HEK293 (cell line): ENCODE measurements at regions not wholly inside any gene's neighbourhood (a gene's known extent, or its start where the extent isn't known, plus 50 kb on each side); places are given as distances from the start of the nearest gene placed in this dataset.

ENCODE experiments used
- CTCF ChIA-PET: fragments of 350-600 bp; formaldehyde crosslinking; extraction: SDS; loops from one replicate; lab custom pipeline; 2021; ENCODE audit warnings: antibody characterized with exemption; lab: Yijun Ruan, JAX
- POLR2A ChIA-PET: fragments of 300-600 bp; formaldehyde crosslinking; extraction: SDS; loops from one replicate; lab custom pipeline; 2020; ENCODE audit warnings: antibody characterized with exemption, inconsistent platforms; lab: Yijun Ruan, JAX
- H3K27ac ChIP-seq: fragments of 200-500 bp; sonication (Bioruptor generic); 2 replicates; pipeline ENCODE4 v1.5.1; 2014; ENCODE audit warnings: low read depth, low read length, control low read depth, inconsistent platforms; ENCODE audit errors: extremely low read depth
- H3K36me3 ChIP-seq, 2 experiments: fragments of 200-500 bp in 1 of 2; sonication (Bioruptor generic) in 1 of 2; 1 replicate in 1 of 2; 2 replicates in 1 of 2; pipeline ENCODE4 v1.5.1; 2014 to 2017; ENCODE audit warnings: inconsistent platforms in 2 of 2, low read length in 2 of 2; ENCODE audit not compliant: control insufficient read depth in 2 of 2, insufficient read depth in 1 of 2
- H3K4me1 ChIP-seq: fragments of 200-500 bp; sonication (Bioruptor generic); 2 replicates; pipeline ENCODE4 v1.5.1; 2014; ENCODE audit warnings: mild to moderate bottlenecking, low read length, inconsistent platforms; ENCODE audit not compliant: control insufficient read depth, insufficient read depth
- H3K4me3 ChIP-seq: 2 replicates; pipeline ENCODE4 v1.5.1; 2011; ENCODE audit warnings: low read depth, mild to moderate bottlenecking, control low read depth, low read length, moderate library complexity
- H3K9me3 ChIP-seq: fragments of 200-500 bp; sonication (Bioruptor generic); 2 replicates; pipeline ENCODE4 v1.5.1; 2014; ENCODE audit warnings: low read depth, low read length, inconsistent platforms; ENCODE audit not compliant: control insufficient read depth, insufficient read depth
- GLI2 ChIP-seq: fragments of 450-650 bp; formaldehyde crosslinking; IDR thresholded peaks from 2 replicates; pipeline ENCODE4; 2017; ENCODE audit warnings: missing biosample characterization, missing genetic modification characterization, low read depth, borderline replicate concordance
- HOXC10 ChIP-seq: sonication (generic); formaldehyde crosslinking; IDR thresholded peaks from 2 replicates; pipeline ENCODE4 v1.8.1; 2023; ENCODE audit warnings: mild to moderate bottlenecking, missing genetic modification reagents
- KLF16 ChIP-seq: fragments of 450-650 bp; formaldehyde crosslinking; IDR thresholded peaks from 2 replicates; pipeline ENCODE4 v1.5.1; 2017; ENCODE audit warnings: missing biosample characterization, missing genetic modification characterization
- OVOL3 ChIP-seq: fragments of 450-650 bp; formaldehyde crosslinking; IDR thresholded peaks from 2 replicates; pipeline ENCODE4 v1.5.1; 2016; ENCODE audit warnings: missing biosample characterization, missing genetic modification characterization
- ZBTB7A ChIP-seq: fragments of 450-650 bp; formaldehyde crosslinking; IDR thresholded peaks from 2 replicates; pipeline ENCODE4 v1.5.1; 2016; ENCODE audit warnings: low read depth, missing biosample characterization, missing genetic modification characterization
- ZFP3 ChIP-seq: fragments of 450-650 bp; formaldehyde crosslinking; IDR thresholded peaks from 2 replicates; pipeline ENCODE4 v1.5.1; 2016; ENCODE audit warnings: low read depth, missing biosample characterization, missing genetic modification characterization
- ZNF184 ChIP-seq: fragments of 450-650 bp; IDR thresholded peaks from 2 replicates; pipeline ENCODE4 v1.5.1; 2018; ENCODE audit warnings: missing biosample characterization, mild to moderate bottlenecking, missing genetic modification characterization
- ZNF335 ChIP-seq: fragments of 450-650 bp; formaldehyde crosslinking; conservative IDR thresholded peaks from 2 replicates; pipeline ENCODE4 v1.5.1; 2016; ENCODE audit warnings: missing biosample characterization, missing genetic modification characterization
- ZNF366 ChIP-seq: fragments of 450-650 bp; formaldehyde crosslinking; conservative IDR thresholded peaks from 2 replicates; pipeline ENCODE4 v1.5.1; 2016; ENCODE audit warnings: missing biosample characterization, missing genetic modification characterization
- ZNF426 ChIP-seq: fragments of 450-650 bp; formaldehyde crosslinking; IDR thresholded peaks from 2 replicates; pipeline ENCODE4 v1.5.1; 2017; ENCODE audit warnings: missing biosample characterization, missing genetic modification characterization, mild to moderate bottlenecking, inconsistent platforms, moderate library complexity
- ZNF521 ChIP-seq: fragments of 450-650 bp; formaldehyde crosslinking; IDR thresholded peaks from 2 replicates; pipeline ENCODE4 v1.5.1; 2017; ENCODE audit warnings: missing biosample characterization, mild to moderate bottlenecking, missing genetic modification characterization
- ZNF561 ChIP-seq: fragments of 450-650 bp; IDR thresholded peaks from 2 replicates; pipeline ENCODE4 v1.5.1; 2018; ENCODE audit warnings: missing biosample characterization, missing genetic modification characterization, borderline replicate concordance
- ZNF658 ChIP-seq: fragments of 450-650 bp; formaldehyde crosslinking; IDR thresholded peaks from 2 replicates; pipeline ENCODE4; 2016; ENCODE audit warnings: missing biosample characterization, missing genetic modification characterization
- ZNF747 ChIP-seq: fragments of 450-650 bp; formaldehyde crosslinking; IDR thresholded peaks from 2 replicates; pipeline ENCODE4 v1.5.1; 2016; ENCODE audit warnings: missing biosample characterization, missing genetic modification characterization
- ZNF776 ChIP-seq: fragments of 450-650 bp; formaldehyde crosslinking; IDR thresholded peaks from 2 replicates; pipeline ENCODE4 v1.5.0; 2017; ENCODE audit warnings: missing biosample characterization, missing genetic modification characterization, borderline replicate concordance
- ZNF830 ChIP-seq: fragments of 450-650 bp; IDR thresholded peaks from 2 replicates; pipeline ENCODE4 v1.5.0; 2018; ENCODE audit warnings: missing biosample characterization, missing genetic modification characterization, low read depth, mild to moderate bottlenecking, moderate library complexity
- TF ChIP-seq, protein P1 (sequence below): fragments of 450-650 bp; formaldehyde crosslinking; IDR thresholded peaks from 2 replicates; pipeline ENCODE4 v1.5.1; 2016; ENCODE audit warnings: missing biosample characterization, missing genetic modification characterization
- TF ChIP-seq, protein P2 (sequence below): fragments of 450-650 bp; formaldehyde crosslinking; IDR thresholded peaks from 2 replicates; pipeline ENCODE4 v1.5.1; 2016; ENCODE audit warnings: missing biosample characterization, missing genetic modification characterization
- TF ChIP-seq, protein P3 (sequence below): fragments of 450-650 bp; formaldehyde crosslinking; IDR thresholded peaks from 2 replicates; pipeline ENCODE4 v1.5.1; 2016; ENCODE audit warnings: missing biosample characterization, missing genetic modification characterization
- TF ChIP-seq, protein P4 (sequence below): fragments of 450-650 bp; formaldehyde crosslinking; IDR thresholded peaks from 2 replicates; pipeline ENCODE4 v1.5.1; 2016; ENCODE audit warnings: missing biosample characterization, missing genetic modification characterization

DNA sequence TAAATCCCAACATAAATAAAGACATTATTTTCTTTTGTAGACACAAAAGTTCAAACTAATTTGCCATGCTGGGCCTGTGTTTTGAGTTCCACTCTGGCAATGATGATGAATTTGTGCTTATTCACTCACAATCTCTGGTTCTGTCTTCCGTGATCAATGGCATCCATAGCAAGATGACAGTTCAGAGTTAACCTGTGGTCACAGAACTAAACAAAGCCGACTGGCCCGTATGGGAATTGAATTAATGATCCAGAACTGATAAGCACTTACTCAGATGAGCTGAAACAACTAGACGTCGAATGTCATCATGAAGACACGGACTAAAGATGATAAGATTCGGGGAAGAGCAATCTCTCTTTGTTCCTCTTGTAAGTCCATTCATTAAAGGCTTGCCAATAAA, 81.6 kb downstream of the CAPZA3 start (continued):
- no peak for TF ChIP-seq ZFP3 (tag by site-specific recombination)
- no peak for TF ChIP-seq ZNF366 (tag by site-specific recombination)
- no peak for TF ChIP-seq ZNF335 (tag by site-specific recombination)
- TF ChIP-seq ZNF747 (tag by site-specific recombination), result no peak
- no peak for TF ChIP-seq ZNF658 (tag by site-specific recombination)
- no peak for TF ChIP-seq ZNF561 (tag by site-specific recombination)
- TF ChIP-seq, protein P1, sequence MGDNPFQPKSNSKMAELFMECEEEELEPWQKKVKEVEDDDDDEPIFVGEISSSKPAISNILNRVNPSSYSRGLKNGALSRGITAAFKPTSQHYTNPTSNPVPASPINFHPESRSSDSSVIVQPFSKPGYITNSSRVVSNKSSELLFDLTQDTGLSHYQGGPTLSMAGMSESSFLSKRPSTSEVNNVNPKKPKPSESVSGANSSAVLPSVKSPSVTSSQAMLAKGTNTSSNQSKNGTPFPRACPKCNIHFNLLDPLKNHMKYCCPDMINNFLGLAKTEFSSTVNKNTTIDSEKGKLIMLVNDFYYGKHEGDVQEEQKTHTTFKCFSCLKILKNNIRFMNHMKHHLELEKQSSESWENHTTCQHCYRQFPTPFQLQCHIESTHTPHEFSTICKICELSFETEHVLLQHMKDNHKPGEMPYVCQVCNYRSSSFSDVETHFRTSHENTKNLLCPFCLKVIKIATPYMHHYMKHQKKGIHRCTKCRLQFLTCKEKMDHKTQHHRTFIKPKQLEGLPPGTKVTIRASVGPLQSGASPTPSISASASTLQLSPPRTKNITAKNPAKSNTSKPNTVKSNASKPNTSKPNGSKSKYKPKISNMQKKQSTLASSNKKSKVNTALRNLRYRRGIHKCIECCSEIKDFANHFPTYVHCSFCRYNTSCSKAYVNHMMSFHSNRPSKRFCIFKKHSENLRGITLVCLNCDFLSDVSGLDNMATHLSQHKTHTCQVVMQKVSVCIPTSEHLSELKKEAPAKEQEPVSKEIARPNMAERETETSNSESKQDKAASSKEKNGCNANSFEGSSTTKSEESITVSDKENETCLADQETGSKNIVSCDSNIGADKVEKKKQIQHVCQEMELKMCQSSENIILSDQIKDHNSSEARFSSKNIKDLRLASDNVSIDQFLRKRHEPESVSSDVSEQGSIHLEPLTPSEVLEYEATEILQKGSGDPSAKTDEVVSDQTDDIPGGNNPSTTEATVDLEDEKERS (tag by site-specific recombination), result no peak
- TF ChIP-seq ZBTB7A (tag by site-specific recombination), result no peak
- no peak for TF ChIP-seq ZNF521 (tag by site-specific recombination)

DNA sequence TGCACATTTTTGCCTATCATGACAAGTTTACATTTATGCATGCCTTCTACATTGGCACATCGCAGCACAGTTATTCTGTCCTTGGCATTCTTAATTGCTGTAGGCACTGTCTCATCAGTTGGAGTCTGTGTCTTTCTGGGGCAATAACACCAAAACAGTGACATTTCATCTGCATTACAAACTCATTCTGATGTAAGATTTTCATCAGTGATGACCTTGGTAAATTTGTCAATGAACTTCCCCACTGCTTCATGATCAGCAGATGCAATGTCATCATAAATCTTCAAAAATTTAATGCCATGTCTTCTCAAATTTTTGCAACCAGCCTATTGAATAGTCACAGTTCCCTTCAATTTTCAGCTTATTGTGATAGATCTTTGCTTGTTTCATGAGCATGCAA, 85.5 kb downstream of the CAPZA3 start:
- no peaks in the 10 kb centered on the region for H3K9me3 ChIP-seq
- H3K36me3 ChIP-seq, result no peaks in the 10 kb centered on the region
- ChIA-PET POLR2A (no interaction called here), CTCF (no interaction called here)
- H3K4me3 ChIP-seq, result no peak overlapping the region
- no peak overlapping the region for H3K27ac ChIP-seq
- no peaks in the 10 kb centered on the region for H3K4me1 ChIP-seq
- TF ChIP-seq HOXC10 (CRISPR knock-in tag) (no peak), KLF16 (tag by site-specific recombination) (no peak), GLI2 (no peak), ZNF426 (tag by site-specific recombination) (no peak), ZNF830 (tag by site-specific recombination) (no peak), ZNF335 (tag by site-specific recombination) (no peak), ZNF776 (no peak), ZNF184 (tag by site-specific recombination) (no peak), OVOL3 (tag by site-specific recombination) (no peak)
- TF ChIP-seq, protein P2, sequence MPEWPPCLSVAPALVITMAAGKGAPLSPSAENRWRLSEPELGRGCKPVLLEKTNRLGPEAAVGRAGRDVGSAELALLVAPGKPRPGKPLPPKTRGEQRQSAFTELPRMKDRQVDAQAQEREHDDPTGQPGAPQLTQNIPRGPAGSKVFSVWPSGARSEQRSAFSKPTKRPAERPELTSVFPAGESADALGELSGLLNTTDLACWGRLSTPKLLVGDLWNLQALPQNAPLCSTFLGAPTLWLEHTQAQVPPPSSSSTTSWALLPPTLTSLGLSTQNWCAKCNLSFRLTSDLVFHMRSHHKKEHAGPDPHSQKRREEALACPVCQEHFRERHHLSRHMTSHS (tag by site-specific recombination), result no peak
- TF ChIP-seq, protein P3, sequence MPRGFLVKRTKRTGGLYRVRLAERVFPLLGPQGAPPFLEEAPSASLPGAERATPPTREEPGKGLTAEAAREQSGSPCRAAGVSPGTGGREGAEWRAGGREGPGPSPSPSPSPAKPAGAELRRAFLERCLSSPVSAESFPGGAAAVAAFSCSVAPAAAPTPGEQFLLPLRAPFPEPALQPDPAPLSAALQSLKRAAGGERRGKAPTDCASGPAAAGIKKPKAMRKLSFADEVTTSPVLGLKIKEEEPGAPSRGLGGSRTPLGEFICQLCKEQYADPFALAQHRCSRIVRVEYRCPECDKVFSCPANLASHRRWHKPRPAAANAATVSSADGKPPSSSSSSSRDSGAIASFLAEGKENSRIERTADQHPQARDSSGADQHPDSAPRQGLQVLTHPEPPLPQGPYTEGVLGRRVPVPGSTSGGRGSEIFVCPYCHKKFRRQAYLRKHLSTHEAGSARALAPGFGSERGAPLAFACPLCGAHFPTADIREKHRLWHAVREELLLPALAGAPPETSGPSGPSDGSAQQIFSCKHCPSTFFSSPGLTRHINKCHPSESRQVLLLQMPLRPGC, result no peak
- TF ChIP-seq, protein P4, sequence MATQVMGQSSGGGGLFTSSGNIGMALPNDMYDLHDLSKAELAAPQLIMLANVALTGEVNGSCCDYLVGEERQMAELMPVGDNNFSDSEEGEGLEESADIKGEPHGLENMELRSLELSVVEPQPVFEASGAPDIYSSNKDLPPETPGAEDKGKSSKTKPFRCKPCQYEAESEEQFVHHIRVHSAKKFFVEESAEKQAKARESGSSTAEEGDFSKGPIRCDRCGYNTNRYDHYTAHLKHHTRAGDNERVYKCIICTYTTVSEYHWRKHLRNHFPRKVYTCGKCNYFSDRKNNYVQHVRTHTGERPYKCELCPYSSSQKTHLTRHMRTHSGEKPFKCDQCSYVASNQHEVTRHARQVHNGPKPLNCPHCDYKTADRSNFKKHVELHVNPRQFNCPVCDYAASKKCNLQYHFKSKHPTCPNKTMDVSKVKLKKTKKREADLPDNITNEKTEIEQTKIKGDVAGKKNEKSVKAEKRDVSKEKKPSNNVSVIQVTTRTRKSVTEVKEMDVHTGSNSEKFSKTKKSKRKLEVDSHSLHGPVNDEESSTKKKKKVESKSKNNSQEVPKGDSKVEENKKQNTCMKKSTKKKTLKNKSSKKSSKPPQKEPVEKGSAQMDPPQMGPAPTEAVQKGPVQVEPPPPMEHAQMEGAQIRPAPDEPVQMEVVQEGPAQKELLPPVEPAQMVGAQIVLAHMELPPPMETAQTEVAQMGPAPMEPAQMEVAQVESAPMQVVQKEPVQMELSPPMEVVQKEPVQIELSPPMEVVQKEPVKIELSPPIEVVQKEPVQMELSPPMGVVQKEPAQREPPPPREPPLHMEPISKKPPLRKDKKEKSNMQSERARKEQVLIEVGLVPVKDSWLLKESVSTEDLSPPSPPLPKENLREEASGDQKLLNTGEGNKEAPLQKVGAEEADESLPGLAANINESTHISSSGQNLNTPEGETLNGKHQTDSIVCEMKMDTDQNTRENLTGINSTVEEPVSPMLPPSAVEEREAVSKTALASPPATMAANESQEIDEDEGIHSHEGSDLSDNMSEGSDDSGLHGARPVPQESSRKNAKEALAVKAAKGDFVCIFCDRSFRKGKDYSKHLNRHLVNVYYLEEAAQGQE, result no peak
